ENCODE measurements at regions not wholly inside any gene's neighbourhood (a gene's known extent, or its start where the extent isn't known, plus 50 kb on each side); places are given as distances from the start of the nearest gene placed in this dataset.
A peak's percentile ranks its signal among the peaks of the same experiment; 100 is the strongest.

DNA sequence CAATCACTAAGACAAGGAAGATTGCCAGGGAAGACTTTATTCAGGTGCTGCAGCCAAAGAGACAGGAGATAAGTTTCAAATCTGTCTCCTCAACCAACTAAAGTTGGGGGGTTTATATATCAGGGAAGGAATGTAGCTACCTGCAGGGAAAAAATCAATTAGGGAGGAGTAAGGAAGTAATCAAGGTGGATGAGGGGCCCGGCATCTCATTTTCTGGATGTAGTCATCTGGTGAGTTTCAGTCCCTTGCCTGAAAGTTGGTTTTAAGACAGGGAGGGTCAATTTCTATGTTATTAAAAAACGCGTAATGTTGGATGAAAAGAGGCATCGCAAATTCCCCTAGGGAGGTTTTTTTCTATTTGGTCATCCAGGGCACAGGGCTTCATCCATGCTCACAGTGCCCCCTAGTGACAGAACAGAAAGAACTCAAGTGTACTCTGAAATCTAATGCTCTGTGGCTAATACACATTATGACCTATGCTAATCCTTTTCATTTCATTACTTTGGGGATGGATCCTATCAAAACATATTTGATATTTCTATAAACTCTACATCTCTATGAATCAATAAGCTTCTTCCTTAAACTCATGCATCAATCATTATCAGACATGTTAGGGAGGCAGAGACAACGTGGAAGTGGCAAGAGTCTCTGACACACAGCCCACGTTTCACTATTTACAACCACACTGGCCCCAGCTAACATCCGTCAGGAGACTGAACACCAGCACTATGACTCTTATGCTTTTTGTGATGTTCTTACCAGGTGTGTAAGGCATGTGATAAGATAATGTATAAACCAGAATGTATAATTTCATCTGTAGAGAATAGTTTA, 1577.0 kb upstream of the TENM3 start:
- DNase-seq (ENCODE audit: low read depth) = peak; percentile 1
- TF ChIP-seq, protein P1, sequence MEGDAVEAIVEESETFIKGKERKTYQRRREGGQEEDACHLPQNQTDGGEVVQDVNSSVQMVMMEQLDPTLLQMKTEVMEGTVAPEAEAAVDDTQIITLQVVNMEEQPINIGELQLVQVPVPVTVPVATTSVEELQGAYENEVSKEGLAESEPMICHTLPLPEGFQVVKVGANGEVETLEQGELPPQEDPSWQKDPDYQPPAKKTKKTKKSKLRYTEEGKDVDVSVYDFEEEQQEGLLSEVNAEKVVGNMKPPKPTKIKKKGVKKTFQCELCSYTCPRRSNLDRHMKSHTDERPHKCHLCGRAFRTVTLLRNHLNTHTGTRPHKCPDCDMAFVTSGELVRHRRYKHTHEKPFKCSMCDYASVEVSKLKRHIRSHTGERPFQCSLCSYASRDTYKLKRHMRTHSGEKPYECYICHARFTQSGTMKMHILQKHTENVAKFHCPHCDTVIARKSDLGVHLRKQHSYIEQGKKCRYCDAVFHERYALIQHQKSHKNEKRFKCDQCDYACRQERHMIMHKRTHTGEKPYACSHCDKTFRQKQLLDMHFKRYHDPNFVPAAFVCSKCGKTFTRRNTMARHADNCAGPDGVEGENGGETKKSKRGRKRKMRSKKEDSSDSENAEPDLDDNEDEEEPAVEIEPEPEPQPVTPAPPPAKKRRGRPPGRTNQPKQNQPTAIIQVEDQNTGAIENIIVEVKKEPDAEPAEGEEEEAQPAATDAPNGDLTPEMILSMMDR (IDR thresholded peaks at IDR 0.05; ENCODE audit: control insufficient read depth, insufficient read depth, low read depth, low read length, missing control alignments) = peak; percentile 66
- H3K4me3 ChIP-seq (ENCODE audit: control insufficient read depth, low read depth, low read length) = no peak overlapping the region

DNA sequence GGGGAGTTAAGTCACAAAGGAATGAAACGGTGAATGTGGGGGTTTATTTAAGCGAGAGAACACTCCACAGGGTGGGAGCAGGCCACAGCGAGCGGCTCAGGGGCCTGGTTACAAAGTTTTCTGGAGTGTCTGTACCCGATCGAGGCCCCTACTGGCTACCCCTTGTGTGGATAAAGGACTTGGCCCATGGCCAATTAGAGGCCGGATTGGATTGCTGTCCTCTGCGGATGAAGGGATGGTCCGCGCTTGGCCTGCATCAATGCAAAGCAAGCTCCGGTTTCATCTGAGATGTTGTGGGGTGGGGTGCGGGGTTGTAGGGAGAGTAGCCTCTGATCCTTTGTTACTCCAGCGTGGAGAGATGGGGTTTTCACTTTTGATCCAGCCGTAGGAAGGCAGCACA, 1574.5 kb upstream of the TENM3 start:
- no peak overlapping the region for H3K4me3 ChIP-seq (ENCODE audit: control insufficient read depth, low read depth, low read length)
- no peak for DNase-seq (ENCODE audit: low read depth)
- TF ChIP-seq, protein P1 (IDR thresholded peaks at IDR 0.05; ENCODE audit: control insufficient read depth, insufficient read depth, low read depth, low read length, missing control alignments) = no peak

DNA sequence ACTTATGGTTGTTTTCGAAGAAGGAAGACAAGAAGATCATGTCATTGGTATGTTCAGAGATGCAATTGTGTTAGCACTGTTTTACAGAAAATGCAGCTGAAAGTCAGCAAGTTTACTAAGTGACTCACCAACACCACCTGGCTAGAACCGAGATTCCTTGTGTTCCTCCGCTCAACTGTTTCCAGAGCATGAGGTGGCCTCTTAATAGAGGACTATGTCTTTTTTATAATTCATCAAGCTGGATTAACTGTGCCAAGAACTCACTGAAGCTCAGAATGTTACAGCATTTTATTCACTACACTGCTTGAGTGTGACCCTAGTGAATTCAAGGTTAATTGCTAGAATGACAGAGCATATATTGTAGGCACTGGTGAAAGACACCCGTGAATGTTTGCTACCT, 1573.5 kb upstream of the TENM3 start:
- no peak for DNase-seq (ENCODE audit: low read depth)
- TF ChIP-seq, protein P1 (IDR thresholded peaks at IDR 0.05; ENCODE audit: control insufficient read depth, insufficient read depth, low read depth, low read length, missing control alignments) = no peak

DNA sequence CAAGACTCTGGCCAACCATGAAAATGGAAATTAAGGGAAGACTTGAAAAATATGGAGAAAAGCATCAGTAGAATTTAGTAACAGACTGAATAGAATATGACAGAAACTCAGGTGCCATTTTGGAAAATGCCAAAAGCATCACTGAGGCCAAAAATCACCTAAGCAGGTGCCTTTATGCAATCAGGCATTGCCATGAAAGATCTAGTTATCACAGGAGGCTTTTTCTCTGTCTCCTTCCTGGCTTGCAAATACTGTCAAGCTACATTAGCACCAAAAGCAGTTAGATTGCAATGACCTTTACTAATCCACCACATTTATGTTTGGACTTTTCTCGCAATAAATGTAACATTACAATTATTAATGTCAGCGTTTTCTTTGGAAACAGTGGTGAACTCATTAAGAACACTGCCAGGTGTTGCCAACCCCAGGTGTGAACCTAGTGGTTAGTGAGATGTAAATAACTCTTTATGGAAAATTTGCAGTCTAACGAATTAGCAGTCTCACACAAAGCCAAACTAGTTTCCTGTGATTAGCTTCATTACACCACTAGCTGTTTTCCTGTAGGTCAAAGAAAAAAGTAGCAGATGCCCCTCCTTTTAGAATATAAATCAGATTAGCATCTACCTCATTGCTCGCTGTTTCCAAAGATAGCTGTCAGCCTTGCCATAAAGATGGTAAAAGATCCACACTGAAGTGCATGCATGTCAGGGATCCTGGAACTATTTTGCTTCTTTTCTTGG, 1568.4 kb upstream of the TENM3 start:
- H3K4me3 ChIP-seq (ENCODE audit: control insufficient read depth, low read depth, low read length) = no peak overlapping the region

More for the DNA sequence above, 1573.5 kb upstream of the TENM3 start:
- no peak overlapping the region for H3K4me3 ChIP-seq (ENCODE audit: control insufficient read depth, low read depth, low read length)

DNA sequence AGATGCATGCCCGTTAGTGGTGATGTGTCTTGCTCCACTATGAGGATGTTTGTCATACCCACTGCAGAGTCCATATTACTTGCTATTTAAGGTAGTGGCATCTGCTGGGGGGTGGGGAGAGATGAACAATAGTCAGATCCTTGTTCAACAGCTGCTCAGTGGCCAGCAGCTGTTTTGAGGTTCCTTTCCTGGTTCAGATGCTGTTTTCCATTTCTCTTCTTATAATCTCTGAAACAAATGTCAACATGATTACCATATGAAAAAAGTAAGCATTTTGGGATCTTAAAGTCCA, 1567.9 kb upstream of the TENM3 start:
- H3K4me3 ChIP-seq (ENCODE audit: control insufficient read depth, low read depth, low read length) = no peak overlapping the region
- no peak for DNase-seq (ENCODE audit: low read depth)
- TF ChIP-seq, protein P1 (IDR thresholded peaks at IDR 0.05; ENCODE audit: control insufficient read depth, insufficient read depth, low read depth, low read length, missing control alignments) = no peak

More for the DNA sequence above, 1568.4 kb upstream of the TENM3 start:
- no peak for DNase-seq (ENCODE audit: low read depth)
- TF ChIP-seq, protein P1 (IDR thresholded peaks at IDR 0.05; ENCODE audit: control insufficient read depth, insufficient read depth, low read depth, low read length, missing control alignments) = no peak

DNA sequence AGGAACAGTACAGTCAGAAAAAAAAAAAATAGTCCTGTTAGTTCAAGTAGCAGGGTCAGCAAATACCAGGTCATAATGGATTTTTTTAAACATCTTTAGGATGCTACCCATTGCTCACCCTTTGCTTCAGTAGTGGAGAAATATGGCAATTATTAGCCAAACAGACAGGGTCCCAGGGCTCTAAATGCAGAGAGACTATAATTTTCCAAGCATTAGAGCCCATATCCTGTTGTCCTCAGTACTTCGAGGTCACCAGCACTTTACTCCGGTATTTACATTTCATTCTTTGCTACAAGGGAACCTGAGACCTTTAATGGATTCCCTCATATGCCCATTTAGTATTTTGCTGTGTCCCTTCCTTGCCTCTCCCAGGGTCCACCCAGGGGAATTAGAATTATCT, 1562.9 kb upstream of the TENM3 start:
- DNase-seq (ENCODE audit: low read depth) = no peak
- TF ChIP-seq, protein P1 (IDR thresholded peaks at IDR 0.05; ENCODE audit: control insufficient read depth, insufficient read depth, low read depth, low read length, missing control alignments) = no peak
- no peak overlapping the region for H3K4me3 ChIP-seq (ENCODE audit: control insufficient read depth, low read depth, low read length)

Data from AG09309 (cell line).